GM21825 (cell line): ENCODE measurements at regions not wholly inside any gene's neighbourhood (a gene's known extent, or its start where the extent isn't known, plus 50 kb on each side); places are given as distances from the start of the nearest gene placed in this dataset.

Experiments used
- ATAC-seq: cut with Tn5 transposase; IDR thresholded peaks from one replicate; pipeline ENCODE4 v1.9.1; 2021; ENCODE audit warnings: mild to moderate bottlenecking, moderate library complexity; ENCODE audit not compliant: unreplicated experiment

DNA sequence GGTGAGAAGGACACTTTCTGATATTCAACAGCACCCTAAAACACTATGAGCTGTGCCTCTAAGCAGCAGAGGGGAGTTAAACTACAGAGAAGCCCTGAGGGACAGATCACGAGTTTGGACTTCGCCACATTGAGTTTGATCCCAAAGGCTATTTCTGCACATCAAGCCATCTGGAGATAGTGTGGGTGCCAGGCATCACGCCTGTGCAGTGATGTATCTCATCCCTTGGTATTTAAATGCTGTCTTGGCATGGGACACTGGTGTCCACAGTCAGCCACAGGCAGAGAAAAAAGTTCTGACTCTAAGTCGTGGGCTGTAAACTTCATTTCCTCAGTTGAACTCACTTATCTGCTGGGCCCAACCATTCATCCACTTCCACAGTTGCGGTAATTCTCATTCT is 742.3 kb upstream of the CELF4 start:
- no peak for ATAC-seq

DNA sequence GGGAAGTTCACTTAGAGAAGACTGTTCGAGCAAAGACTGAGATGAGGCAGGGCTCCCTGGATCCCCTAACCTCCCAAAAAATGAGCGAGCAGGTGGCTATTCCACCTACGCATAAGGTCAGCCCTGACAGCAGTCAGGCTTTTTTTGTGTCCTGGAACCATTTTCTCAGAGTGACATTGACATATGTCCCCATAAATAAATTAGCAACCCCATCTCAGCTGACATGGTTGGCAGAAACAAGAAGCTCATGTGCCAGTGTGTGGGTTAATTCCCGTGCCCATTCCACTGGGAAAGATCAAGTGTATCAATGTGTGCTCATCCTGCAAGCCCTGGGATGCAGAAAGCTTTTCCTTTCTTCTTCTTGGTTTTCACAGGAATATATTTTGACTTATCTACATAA is 740.4 kb upstream of the CELF4 start:
- no peak for ATAC-seq

DNA sequence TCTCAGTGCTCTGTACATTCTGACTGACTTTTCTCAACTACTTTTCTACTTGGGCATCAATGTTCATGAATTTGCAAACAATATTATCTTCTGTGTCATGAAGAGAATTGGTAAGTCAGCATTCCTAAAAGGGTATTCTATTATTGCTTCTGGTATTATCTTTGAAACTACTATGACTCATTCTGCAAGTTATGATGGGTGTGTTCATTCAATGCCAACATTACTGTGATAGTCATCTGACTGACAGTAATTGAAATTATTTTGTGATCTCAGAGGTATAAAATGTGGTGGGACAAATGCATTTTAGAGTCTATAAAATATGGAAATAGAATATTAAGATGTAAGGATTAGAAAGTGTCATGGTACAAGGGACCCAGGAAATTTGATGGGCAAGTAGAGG is 736.0 kb upstream of the CELF4 start:
- ATAC-seq: no peak

DNA sequence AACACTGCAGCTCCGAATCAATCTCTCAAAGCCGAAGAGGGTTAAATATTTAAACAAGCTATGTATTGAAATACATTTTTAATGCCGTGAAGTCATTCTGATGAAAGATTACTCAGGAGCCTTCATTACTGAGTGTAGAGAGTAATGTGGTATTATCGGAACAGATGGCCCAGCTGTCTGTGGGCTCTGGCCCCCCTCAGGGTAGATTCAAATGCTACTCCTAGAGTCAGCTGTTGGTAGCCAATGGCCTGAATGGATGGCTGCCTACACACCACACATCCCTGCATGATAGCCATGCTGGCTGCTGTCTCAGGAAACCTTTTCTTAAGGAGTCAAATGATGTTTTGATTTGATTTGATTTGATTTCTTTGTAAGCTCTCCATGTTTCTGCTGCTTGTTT is 732.3 kb upstream of the CELF4 start:
- ATAC-seq: no peak

DNA sequence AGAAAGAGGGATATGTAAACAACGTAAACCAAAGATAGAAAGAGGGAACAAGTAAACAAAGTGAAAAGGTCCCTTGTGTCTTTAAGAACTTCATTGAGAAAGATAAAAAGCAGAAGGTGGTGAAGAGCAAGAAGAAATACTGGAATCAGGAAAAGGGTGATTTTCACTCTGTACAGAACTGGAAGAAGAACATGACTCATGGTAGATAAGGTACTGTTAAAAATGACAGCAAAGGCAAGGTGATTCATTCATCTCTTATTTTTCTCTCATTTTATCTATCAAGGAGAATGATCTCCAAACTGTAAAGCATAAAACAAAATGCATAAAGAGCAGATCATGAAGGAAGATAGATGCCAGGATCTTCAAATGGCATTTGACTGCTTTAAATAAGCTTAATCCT is 724.6 kb upstream of the CELF4 start:
- ATAC-seq: no peak

DNA sequence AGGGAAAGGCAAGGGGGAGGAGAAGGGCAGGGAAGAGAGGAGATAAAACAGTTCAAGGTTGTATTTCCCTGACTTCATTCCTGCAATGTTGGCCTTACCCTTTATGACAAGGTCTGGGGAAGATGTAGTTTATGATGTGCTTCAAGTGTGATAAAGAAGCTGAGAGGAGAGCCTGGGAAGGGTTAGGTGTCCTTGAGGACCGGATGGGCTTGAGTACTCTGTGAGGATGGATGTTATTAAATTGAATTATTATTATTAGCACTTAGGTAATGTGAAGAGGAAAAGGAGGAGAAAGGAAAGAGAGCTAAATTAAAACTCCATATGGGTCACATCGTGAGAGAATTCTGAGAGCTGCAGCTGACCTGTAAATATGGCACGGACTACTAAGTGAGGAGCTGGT is 719.4 kb upstream of the CELF4 start:
- ATAC-seq: no peak

DNA sequence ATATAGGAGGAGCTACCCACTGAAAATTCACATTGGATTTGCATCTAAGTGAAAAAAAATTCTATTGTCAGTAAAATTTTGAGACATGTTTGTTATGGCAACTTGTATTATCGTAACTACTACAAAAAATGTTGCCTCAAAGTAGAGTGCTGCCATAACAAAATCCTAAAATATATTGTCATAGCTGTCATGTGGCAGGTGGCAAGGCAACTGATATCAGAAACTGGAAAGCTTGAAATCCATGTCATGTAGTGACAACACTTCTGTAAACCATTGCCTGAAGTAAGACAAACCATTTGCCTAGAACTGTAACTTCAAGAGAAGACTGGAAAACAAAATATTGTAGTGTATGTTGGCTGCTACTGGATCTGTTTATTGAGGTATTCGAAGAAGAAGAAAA is 697.5 kb upstream of the CELF4 start:
- ATAC-seq: no peak

DNA sequence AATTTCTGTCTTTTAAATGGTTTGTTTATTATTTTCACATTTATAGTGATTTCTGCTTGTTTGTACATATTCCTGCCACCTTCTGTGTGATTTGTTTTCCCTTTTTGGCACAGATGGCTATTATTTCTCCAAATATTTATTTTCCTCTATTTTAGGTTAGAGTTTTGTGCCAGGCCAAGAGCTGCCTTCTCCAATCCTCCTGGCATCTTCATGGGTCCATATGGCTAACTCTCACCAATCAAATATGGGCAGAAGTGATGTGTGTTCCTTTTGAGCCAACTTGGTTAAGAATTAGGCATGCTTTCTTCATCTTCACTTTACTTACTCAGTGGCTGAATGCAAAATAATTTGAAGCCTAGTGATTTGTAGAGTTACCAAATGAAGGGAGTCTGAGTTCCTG is 697.1 kb upstream of the CELF4 start:
- ATAC-seq: no peak

DNA sequence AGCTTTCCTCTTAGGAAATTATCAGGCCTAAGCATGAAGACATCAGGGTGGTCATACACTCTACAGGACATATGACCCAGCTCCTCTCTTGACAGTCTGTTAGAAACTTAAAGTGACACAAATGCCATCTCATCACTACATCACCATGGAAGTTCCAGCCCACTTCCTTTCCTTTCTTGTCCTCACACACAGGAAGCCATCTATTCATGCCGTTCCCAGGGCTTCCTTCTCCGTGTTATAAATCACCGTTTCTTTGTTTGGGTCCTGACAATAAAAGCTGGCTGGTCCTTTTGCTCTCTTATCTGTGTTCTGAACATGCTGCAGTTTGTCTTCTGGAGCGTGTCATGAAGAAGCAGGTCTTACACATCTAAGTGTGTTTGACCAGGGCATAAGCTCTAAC is 692.1 kb upstream of the CELF4 start:
- no peak for ATAC-seq

DNA sequence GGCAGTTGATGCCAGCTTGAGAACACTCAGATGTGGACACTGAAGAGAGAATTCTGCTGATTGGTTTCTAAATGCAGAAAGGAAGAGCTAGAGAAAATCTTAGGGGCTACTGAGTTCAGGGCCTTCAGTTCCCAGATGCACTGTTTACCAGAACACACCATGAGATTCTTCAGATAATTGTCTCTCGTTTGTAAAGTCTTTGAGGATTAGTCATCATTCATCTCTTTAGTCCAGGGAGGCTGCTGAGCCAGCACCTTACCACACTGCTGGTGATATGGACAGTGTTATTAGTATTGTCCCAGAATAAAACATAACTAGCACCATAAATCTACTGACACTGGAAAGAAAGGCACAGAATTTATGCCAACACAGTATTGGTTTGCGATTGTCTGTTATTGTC is 690.8 kb upstream of the CELF4 start:
- no peak for ATAC-seq

DNA sequence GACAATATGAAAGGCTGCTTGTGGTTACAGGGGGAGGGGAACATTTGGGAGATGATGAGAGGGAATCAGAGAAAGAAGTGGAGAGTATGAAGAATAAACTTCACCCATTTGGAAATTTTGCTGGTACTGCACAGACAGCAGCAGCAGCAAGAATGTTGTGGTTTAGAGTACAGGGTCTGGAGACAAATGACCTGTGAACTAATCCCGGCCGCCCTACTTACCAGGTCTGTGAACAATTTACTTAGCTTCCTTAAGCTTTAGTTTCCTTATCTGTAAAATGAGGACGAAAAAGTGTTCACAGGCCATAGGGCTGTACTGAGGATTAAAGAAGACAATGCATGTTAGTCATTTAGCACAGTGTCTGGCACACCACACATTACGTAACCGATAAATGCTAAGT is 685.4 kb upstream of the CELF4 start:
- no peak for ATAC-seq

DNA sequence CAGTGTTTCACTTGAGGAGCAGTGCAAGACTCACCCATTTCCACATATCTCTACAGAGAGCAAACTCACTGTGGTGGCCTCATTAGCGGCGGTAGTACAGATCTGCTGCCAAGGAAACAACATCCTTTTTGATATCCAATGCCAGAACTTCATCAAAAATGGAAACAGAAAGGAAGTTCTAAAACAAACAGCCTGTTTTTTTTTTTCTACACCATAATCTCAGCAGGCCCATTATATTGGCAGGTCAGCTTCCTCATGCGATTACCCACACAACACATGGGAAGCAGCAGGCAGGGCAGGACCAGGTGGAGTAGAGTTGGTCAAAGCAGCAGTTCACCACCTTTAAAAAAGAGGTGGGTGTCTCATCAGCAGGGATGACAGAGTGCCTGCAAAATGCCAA is 678.9 kb upstream of the CELF4 start:
- no peak for ATAC-seq

DNA sequence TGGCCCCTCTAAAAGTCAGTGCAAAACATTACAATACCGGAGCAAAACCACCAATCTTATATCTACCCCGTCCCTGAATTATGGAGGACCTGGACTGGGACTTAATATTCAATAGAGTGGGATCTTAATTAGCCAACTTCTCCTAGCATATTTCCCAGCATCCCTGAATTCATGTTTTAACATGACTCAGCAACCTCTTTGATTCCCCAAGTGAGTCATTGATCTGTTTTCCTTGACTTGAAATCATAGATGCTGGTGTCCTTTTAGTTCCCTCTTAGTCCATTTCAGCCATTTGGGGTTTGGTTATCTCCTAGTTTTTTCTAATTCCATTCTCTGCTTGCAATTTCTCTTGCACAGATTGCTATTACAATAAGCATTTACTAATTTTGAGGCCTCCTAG is 677.7 kb upstream of the CELF4 start:
- ATAC-seq: no peak

DNA sequence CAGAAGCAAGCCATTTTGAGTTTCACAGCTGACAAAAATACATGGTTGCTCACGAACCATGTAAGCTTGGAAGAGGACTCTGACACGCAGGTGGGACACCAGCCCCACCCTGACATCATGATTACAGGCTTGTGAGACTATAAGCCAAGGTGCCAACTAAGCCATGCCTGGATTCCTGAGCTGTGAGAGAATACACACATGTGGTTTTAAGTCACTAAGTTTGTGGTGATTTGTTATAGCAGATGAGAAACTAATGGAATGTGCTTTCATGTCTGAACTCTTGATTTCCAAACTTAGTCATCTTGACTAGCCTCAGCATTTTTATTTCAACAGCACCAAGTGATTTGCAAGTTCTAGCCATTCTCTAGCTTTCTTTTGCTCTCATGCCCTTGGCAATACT is 676.1 kb upstream of the CELF4 start:
- no peak for ATAC-seq

DNA sequence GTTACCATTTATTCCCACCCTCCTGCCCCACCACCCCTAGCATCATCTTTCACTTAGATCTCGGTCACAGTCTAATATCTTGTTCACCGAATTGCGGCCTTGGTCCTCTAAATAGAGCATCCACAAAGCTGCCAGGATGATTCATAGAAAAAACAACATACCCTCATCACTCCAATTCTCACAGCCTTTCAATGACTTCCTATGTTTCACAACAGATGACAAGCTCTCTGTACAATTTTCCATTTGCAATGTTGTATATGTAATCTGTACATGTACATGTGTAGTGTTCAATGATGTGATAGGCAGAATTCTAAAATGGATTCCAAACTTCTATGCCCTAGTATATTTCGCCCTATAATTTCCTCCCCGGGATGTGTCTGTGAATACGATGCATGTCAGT is 675.6 kb upstream of the CELF4 start:
- no peak for ATAC-seq

DNA sequence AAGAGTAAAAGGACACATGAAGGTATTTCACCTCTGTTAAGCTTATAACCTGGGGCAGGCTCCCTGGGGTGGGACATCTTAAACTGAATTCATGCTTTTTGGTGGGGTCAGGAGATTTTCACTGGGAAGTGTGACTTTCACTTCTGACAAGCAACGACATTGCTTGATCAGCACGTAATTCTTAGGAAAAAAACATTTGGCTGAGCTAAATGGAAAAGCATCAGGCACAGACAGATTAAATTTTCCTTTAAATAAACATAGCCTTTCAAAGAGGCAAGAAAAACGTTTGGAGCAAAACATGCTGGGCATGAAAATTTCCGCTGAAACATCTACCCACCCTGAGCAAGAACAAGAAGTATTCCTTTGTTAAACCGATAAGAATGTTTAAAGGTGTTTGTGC is 674.0 kb upstream of the CELF4 start:
- no peak for ATAC-seq

DNA sequence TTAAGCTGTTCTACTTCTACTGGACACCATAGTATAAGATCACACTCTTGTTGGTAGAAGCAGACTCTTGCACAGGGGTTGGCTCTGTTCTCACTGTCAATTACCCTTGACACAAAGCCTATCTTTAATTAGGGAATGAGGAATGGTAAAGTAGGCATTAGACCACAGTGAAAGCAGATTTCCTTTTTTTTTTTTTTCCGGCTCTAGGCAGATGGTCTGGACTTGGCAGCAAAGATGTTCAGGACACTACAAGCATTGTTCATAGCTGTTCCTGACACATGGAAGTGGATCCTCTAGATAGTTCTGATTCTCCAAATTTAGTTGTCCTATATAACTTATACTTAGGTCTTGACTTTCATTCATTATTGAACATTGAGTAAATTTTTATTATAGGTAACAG is 672.2 kb upstream of the CELF4 start:
- no peak for ATAC-seq

DNA sequence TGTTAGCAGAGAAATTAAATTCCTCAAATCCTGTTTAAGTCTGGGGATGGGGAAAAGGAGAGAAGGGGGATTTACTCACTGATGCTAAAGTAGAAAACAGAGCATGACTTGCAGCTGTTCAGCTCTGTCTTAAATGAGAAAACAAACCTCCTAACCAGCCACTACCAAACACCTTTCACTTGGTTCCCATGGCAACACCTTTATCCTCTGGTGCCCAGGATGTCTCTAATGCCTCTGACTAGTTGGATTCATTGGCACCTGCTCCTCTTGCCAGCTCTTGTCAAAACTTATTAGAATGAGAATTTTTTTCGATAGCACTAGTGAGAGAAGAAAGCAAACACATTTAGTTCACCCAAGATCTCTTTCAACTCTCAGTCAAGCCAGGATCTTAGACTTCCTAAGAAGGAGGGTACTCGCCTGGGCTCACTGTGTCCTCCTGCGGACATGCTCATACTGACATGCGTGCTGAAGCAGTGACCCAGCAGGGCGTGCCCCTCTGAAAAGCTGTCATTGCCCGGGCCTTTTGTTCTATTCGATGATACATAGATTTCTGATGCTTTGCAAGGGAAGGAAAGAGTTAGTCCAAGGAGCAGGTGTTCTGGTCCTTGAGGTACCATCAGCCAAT is 656.0 kb upstream of the CELF4 start:
- ATAC-seq: no peak

DNA sequence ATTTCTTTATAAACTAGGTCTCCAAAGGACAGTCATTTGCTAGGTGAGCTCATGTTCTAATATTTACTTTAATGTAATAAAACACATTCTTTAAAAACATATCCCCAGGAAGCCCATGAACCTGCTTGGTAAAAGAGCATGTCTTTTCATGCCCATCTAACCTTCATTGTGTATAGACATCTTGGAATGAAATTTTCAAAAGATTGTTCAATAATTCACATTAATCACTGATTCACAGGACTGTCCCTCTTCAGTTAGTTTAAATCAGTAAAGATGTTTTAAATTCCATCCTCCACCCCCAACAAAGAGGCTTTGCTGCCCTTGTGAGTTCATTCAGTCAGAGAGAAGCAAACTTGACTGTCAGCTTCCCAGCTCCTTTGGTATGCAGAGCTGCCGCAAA is 633.4 kb upstream of the CELF4 start:
- no peak for ATAC-seq

DNA sequence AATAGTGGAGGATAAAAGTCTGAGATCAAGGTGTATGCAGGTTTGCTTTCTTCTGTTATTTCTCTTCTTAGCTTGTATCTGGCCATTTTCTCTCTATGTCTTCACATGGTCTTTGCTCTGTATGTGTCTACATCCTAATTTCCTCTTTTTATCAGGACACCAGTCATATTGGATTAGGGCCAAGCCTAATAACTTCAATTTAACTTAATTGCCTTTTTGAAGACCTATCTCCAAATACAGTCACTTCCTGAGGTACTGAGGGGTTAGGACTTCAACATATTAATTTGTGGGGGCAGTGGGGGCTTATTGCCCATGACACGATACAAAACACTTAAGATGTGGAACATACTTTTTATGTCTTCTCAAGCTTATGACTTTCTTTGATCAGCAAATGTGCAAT is 632.9 kb upstream of the CELF4 start:
- no peak for ATAC-seq

DNA sequence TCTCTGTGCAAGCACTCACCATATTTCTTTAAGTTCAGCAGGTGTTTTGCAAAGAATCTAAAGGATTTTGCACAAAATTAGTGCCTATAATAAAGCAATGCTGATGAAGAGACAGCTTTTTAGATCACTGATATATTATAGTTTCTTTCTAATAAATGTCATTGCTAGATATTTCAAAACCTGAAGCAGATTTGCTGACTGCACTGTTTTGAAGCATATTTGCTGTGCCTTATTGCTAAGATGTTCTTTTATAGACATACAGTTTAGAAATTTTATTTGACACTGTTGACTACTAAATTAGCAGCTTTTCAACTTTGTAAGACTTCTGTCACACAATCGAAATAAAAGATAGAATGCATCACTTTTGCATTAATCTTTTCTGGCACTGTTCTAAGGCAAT is 620.9 kb upstream of the CELF4 start:
- ATAC-seq: no peak

DNA sequence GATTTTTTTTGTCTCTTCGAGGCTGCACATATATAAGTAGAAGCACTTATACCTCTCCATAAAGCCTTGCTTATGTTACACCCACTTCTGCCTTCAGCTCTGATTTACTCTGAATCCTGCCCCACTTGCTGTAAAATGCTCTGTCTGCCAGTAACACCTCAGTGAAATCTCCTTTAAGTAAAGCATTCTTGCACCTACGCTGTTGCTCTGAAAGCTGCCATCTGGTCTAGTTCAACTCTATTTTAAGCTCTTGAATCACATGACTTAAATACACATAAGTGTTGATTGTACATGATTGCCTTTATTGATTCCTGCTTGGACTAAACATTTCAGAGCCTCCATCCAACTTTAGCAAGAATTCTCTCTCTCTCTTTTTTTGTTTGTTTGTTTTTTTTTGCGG is 609.0 kb upstream of the CELF4 start:
- no peak for ATAC-seq

DNA sequence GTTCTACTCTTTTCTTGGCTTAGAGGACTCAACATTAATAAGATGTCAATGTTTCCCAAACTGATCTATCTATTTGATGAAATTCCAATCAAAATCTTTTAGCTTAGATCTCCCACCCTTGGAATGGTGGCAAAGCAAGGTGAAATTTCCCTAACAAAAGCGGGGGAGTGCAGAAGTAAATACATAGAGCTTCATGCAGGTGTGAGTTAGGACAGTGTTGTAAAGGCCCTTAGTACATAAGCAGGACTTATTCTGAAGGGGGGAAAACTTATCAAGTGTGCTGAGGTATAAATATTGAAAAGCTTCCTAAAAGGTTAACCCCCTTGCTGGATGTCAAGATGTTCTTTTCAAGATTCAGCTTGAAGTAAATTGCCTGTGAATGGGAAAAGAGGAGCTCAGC is 608.6 kb upstream of the CELF4 start:
- ATAC-seq: no peak

DNA sequence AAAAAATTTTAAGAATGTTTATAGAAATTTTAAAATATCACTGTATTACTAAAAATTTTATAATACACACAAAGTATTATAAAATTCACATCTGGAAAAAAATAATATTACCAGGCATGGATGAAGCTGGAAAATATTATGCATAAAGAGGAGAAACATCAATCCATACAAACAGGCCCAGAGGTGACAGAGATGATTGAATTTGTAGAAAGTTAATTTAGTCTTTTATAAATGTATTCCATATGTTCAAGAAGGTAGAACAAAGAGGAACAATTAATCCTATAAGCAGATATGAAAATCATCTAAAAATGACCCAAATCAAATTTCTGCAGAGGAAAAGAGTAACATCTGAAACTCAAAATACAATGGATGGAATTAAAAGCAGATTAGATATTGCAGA is 605.2 kb upstream of the CELF4 start:
- ATAC-seq: no peak
